CD8-positive, alpha-beta memory T cell (primary cell): ENCODE measurements at regions not wholly inside any gene's neighbourhood (a gene's known extent, or its start where the extent isn't known, plus 50 kb on each side); places are given as distances from the start of the nearest gene placed in this dataset.

ENCODE experiments used
- CTCF ChIA-PET: fragments of 350-600 bp; sonication (Branson Sonifier 250); formaldehyde crosslinking; loops from one replicate; lab custom pipeline; 2021; ENCODE audit warnings: antibody characterized with exemption; lab: Charles Lee
- POLR2A ChIA-PET: fragments of 350-600 bp; sonication (Branson Sonifier 250); formaldehyde crosslinking; loops from one replicate; lab custom pipeline; 2021; ENCODE audit warnings: antibody characterized with exemption; lab: Charles Lee
- DNase-seq, 5 donors: peaks; one replicate each; pipeline versions ENCODE4 v3.0.0 to v3.0.0-alpha.2; 2020 to 2022; ENCODE audit warnings: mixed read lengths in 1 of 5
- H3K27ac ChIP-seq: one replicate; pipeline ENCODE4 v1.7.0; 2013; ENCODE audit warnings: low read depth, mild to moderate bottlenecking, low read length, moderate library complexity
- H3K27me3 ChIP-seq: 2 replicates; pipeline ENCODE4 v1.7.0; 2013; ENCODE audit warnings: low read length, mild to moderate bottlenecking; ENCODE audit not compliant: insufficient read depth, poor library complexity, severe bottlenecking
- H3K36me3 ChIP-seq: 2 replicates; pipeline ENCODE4 v1.7.0; 2013; ENCODE audit warnings: mild to moderate bottlenecking, low read length, moderate library complexity; ENCODE audit not compliant: insufficient read depth
- H3K4me1 ChIP-seq: 2 replicates; pipeline ENCODE4 v1.7.0; 2013; ENCODE audit warnings: mild to moderate bottlenecking, low read length, moderate library complexity; ENCODE audit not compliant: insufficient read depth
- H3K4me3 ChIP-seq: 2 replicates; pipeline ENCODE4 v1.7.0; 2013; ENCODE audit warnings: mild to moderate bottlenecking, low read length
- H3K9me3 ChIP-seq: 2 replicates; pipeline ENCODE4 v1.7.0; 2013; ENCODE audit warnings: mild to moderate bottlenecking, low read length
- H3K27ac Mint-ChIP-seq, 8 donors: one replicate each; pipeline ENCODE4 v1.8.0; 2020 to 2021; ENCODE audit warnings: mixed read lengths in 8 of 8, mild to moderate bottlenecking in 6 of 8, inconsistent platforms in 3 of 8, moderate library complexity in 3 of 8
- H3K27me3 Mint-ChIP-seq, 2 donors: one replicate each; pipeline ENCODE4 v1.8.0; 2020 to 2021; ENCODE audit warnings: mixed read lengths in 2 of 2, mild to moderate bottlenecking in 1 of 2, moderate library complexity in 1 of 2
- H3K36me3 Mint-ChIP-seq, 3 donors: one replicate each; pipeline ENCODE4 v1.8.0; 2020 to 2021; ENCODE audit warnings: mixed read lengths in 3 of 3, inconsistent platforms in 1 of 3, mild to moderate bottlenecking in 1 of 3
- H3K4me1 Mint-ChIP-seq, 3 donors: one replicate each; pipeline ENCODE4 v1.8.0; 2020 to 2021; ENCODE audit warnings: mixed read lengths in 3 of 3, inconsistent platforms in 1 of 3, mild to moderate bottlenecking in 1 of 3
- H3K4me3 Mint-ChIP-seq, 7 donors: one replicate each; pipeline ENCODE4 v1.8.0; 2020 to 2021; ENCODE audit warnings: mixed read lengths in 7 of 7, mild to moderate bottlenecking in 6 of 7, moderate library complexity in 4 of 7, inconsistent platforms in 2 of 7
- H3K9me3 Mint-ChIP-seq, 5 donors: one replicate each; pipeline ENCODE4 v1.8.0; 2020 to 2022; ENCODE audit warnings: mixed read lengths in 5 of 5, mild to moderate bottlenecking in 3 of 5, moderate library complexity in 2 of 5, inconsistent platforms in 1 of 5

GRCh38 chr3:141686466-141687291 is 51.4 kb upstream of the RNF7 start:
- ChIA-PET POLR2A (no interaction called here), CTCF (interaction anchor here (0.7 kb wide), 1 partner anchor 111 kb away, joined by 3 read pairs; no protein-coding TSS in a partner anchor)
- no peak overlapping the region for H3K27ac ChIP-seq
- H3K9me3 Mint-ChIP-seq, result peaks cover 0 to 2% (median 0%) of the 10 kb centered on the region in 5 donors
- H3K4me3 Mint-ChIP-seq, result peak overlapping the region; percentile 68 to 95 (median 85)
- H3K4me3 ChIP-seq, result peak overlapping the region; percentile 57
- no peaks in the 10 kb centered on the region for H3K36me3 ChIP-seq
- peaks cover 14 to 21% (median 15%) of the 10 kb centered on the region in 3 donors for H3K4me1 Mint-ChIP-seq
- peak in 1 of 5 donors; percentile 5 for DNase-seq
- peaks cover 13% of the 10 kb centered on the region for H3K4me1 ChIP-seq
- H3K9me3 ChIP-seq, result no peaks in the 10 kb centered on the region
- H3K27ac Mint-ChIP-seq, result peak overlapping the region in 7 of 8 donors; percentile 80 to 93 (median 89)
- no peaks in the 10 kb centered on the region for H3K27me3 ChIP-seq
- H3K27me3 Mint-ChIP-seq, result peaks cover 0 to 2% of the 10 kb centered on the region in 2 donors
- H3K36me3 Mint-ChIP-seq, result peaks cover 0 to 4% (median 3%) of the 10 kb centered on the region in 3 donors
